Uterus (tissue), 3 donors: ENCODE measurements at regions not wholly inside any gene's neighbourhood (a gene's known extent, or its start where the extent isn't known, plus 50 kb on each side); places are given as distances from the start of the nearest gene placed in this dataset.
"Not testable (repeated sequence)": the region's sequence is repeated elsewhere in the genome, so short reads cannot be mapped to it uniquely, and the experiment has no call there.

Experiments
- DNase-seq, 2 donors: peaks; one replicate each; pipeline ENCODE4 v3.0.0-alpha.2; 2019 to 2020
- H3K27ac ChIP-seq, 2 donors: fragments of 200-600 bp; sonication (generic); 1 replicate in 1 of 2; 2 replicates in 1 of 2; pipeline ENCODE4 v1.5.1; 2016 to 2018
- H3K27me3 ChIP-seq, 2 donors: fragments of 200-600 bp; sonication (generic); one replicate each; pipeline ENCODE4 v1.5.1; 2018 to 2019; ENCODE audit warnings: control low read depth in 1 of 2
- H3K36me3 ChIP-seq, 2 donors: fragments of 200-600 bp; sonication (generic); one replicate each; pipeline ENCODE4 v1.5.1; 2019; ENCODE audit warnings: control low read depth in 1 of 2
- H3K4me1 ChIP-seq, 2 donors: fragments of 200-600 bp; sonication (generic); one replicate each; pipeline ENCODE4 v1.5.1; 2018 to 2019; ENCODE audit warnings: control low read depth in 1 of 2
- H3K4me3 ChIP-seq, 2 donors: fragments of 200-600 bp; sonication (generic); 1 replicate in 1 of 2; 2 replicates in 1 of 2; pipeline ENCODE4 v1.5.1; 2018 to 2019; ENCODE audit warnings: mild to moderate bottlenecking in 1 of 2
- H3K9me3 ChIP-seq, 2 donors: fragments of 200-600 bp; sonication (generic); one replicate each; pipeline ENCODE4 v1.5.1; 2019; ENCODE audit warnings: control low read depth in 1 of 2
- CTCF ChIP-seq, 4 experiments: fragments of 200-600 bp in 2 of 4; fragments of 450-650 bp in 2 of 4; sonication (generic) in 2 of 4; IDR thresholded peaks; one replicate each; pipeline ENCODE4 v1.5.1; 2016 to 2019; ENCODE audit warnings: antibody characterized with exemption in 4 of 4, mild to moderate bottlenecking in 2 of 4, moderate library complexity in 1 of 4
- POLR2A ChIP-seq, 2 donors: fragments of 450-650 bp; IDR thresholded peaks; one replicate each; pipeline ENCODE4 v1.6.1; 2016; ENCODE audit warnings: antibody characterized with exemption in 2 of 2, mild to moderate bottlenecking in 1 of 2, moderate library complexity in 1 of 2
- intact Hi-C: fragments of 100-400 bp; cut with DNase I; formaldehyde crosslinking; loops from one replicate; pipeline ENCODE4 v1.15.1; 2023; ENCODE audit warnings: low total_unique reads
- donor health status: DM: yes; HTN: yes; CAD: no.

DNA sequence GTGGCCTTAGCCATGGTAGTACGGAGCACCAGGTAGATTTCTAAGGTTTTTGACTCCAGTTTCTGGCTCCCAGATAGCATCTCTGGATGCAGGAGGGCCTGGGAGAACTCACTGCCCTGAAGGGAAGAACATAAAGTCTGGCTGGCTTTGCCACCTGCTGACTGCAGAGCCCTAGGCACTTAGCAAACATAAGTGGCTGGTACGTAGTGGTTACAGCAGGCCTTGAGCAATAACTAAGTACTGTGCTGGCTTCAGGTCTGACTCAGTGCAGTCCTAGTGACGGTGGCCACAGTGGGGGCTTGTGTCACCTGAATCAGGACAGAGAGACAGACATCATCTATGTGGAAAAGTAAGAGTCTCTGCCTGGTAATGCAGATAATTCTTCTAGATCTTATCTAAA, 871.1 kb downstream of the PDCD6IP start:
- Histone ChIP-seq H3K4me3 (no peak overlapping the region), H3K27me3 (no peaks in the 10 kb centered on the region), H3K9me3 (no peaks in the 10 kb centered on the region), H3K4me1 (no peaks in the 10 kb centered on the region), H3K27ac (no peak overlapping the region), H3K36me3 (no peaks in the 10 kb centered on the region)
- no peak for DNase-seq
- intact Hi-C loops, result no loop called here
- TF ChIP-seq CTCF (IDR thresholded peaks at IDR 0.05) (no peak), POLR2A (IDR thresholded peaks at IDR 0.05) (no peak)

DNA sequence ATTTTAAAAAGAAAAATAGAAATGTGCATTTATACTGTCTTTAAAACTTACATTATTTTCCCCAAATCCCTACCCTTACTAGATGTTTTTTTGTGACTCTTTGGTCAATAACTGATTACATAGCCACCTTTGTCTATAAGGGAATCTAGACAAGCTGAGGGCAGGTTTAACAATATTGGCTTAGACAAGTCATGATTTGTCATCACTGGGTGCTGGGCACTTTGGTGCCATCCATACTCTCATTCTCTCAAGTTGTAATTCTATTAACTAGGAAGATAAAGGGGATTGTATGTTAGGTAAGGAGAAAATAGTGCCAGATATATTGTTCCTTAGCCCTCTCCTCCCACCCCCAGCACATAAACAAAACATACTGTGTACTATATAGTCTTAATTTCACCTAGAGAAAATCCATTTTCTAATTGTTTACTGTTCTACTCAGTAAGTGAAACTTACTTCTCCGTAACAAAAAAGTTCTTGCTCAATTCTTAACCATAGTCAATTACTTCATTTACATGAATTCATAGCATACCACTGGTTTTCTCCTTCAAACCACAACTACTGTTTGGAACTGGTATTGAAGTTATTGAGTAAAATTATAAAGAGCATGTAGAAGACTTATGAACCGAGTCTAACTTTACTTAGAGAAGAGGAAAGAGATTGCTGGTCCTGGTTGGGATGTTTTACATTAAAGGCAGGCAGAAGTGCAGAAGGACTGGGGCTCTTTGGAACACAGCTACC, 877.1 kb downstream of the PDCD6IP start:
- no peak for DNase-seq
- H3K4me1 ChIP-seq, result no peaks in the 10 kb centered on the region
- TF ChIP-seq POLR2A (IDR thresholded peaks at IDR 0.05) (no peak), CTCF (IDR thresholded peaks at IDR 0.05) (no peak)
- intact Hi-C loops, result no loop called here
- H3K36me3 ChIP-seq, result no peaks in the 10 kb centered on the region
- H3K27me3 ChIP-seq, result no peaks in the 10 kb centered on the region
- H3K27ac ChIP-seq, result no peak overlapping the region
- H3K9me3 ChIP-seq, result no peaks in the 10 kb centered on the region
- H3K4me3 ChIP-seq, result no peak overlapping the region

- Histone ChIP-seq H3K36me3 (no peaks in the 10 kb centered on the region), H3K9me3 (no peaks in the 10 kb centered on the region), H3K27me3 (no peaks in the 10 kb centered on the region), H3K4me1 (no peaks in the 10 kb centered on the region), H3K4me3 (no peak overlapping the region), H3K27ac (no peak overlapping the region)
- no peak for DNase-seq
- intact Hi-C loops, result no loop called here
- TF ChIP-seq CTCF (IDR thresholded peaks at IDR 0.05) (no peak), POLR2A (IDR thresholded peaks at IDR 0.05) (no peak)
These were observed 878.0 kb downstream of the PDCD6IP start for GRCh38 chr3:34676436-34676835.

- H3K4me1 ChIP-seq, result no peaks in the 10 kb centered on the region
- H3K36me3 ChIP-seq, result no peaks in the 10 kb centered on the region
- H3K27me3 ChIP-seq, result no peaks in the 10 kb centered on the region
- no peak overlapping the region for H3K4me3 ChIP-seq
- no peaks in the 10 kb centered on the region for H3K9me3 ChIP-seq
- no peak overlapping the region for H3K27ac ChIP-seq
- intact Hi-C loops, result no loop called here
- TF ChIP-seq POLR2A (IDR thresholded peaks at IDR 0.05) (no peak), CTCF (IDR thresholded peaks at IDR 0.05) (no peak)
- no peak for DNase-seq
These were observed 880.1 kb downstream of the PDCD6IP start for GRCh38 chr3:34678575-34678974.

DNA sequence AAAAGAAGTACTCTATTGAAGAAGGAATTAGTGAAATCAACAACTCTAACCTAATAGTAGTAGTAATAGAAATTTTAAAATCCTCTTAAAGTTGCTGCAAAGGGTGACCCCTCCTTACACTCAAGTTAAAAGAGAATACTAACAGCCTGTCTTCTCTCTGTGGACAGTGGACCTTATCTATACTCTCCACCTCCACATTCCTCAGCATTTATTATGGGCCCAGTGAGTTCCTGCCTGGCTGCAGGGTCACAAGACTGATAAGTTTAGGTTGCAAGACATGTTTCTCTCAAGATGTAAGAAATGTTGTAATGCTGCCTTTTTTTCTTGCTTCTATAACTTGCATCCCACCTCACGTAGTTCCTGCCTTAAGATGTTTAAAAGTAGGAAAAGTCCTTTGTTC, 880.6 kb downstream of the PDCD6IP start:
- H3K4me3 ChIP-seq, H3K27ac ChIP-seq, intact Hi-C loops, H3K36me3 ChIP-seq, DNase-seq, H3K4me1 ChIP-seq, H3K9me3 ChIP-seq, H3K27me3 ChIP-seq: not testable (repeated sequence)

DNA sequence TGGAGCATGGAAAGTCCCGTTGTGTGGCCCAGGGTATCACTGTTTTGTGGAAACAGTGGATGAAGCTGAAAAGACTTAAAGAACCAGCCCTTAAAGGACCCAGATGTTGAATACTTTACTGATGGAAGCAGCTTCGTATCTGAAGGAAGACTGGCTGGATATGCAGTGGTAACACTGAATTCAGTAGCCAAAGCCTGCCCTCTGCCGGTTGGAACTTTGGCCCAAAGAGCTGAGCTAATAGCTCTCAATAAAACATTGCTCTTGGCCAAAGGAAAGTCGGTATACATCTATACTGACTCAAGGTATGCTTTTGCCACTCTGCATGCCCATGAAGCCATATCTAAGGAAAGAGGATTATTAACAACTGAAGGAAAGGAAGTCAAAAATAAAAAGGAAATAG, 885.4 kb downstream of the PDCD6IP start:
- Histone ChIP-seq H3K4me1 (no peaks in the 10 kb centered on the region), H3K27me3 (no peaks in the 10 kb centered on the region), H3K27ac (no peak overlapping the region), H3K36me3 (no peaks in the 10 kb centered on the region), H3K4me3 (no peak overlapping the region), H3K9me3 (no peaks in the 10 kb centered on the region)
- DNase-seq, result peak; percentile 22 to 45
- intact Hi-C loops, result no loop called here
- TF ChIP-seq POLR2A (IDR thresholded peaks at IDR 0.05) (no peak), CTCF (IDR thresholded peaks at IDR 0.05) (peak; percentile 23 to 45 (median 30))
